ENCODE measurements at regions not wholly inside any gene's neighbourhood (a gene's known extent, or its start where the extent isn't known, plus 50 kb on each side); places are given as distances from the start of the nearest gene placed in this dataset.

GRCh38 chr17:22654447-22654846 is 962.1 kb downstream of the KCNJ18 start:
- TF ChIP-seq FOXM1 (IDR thresholded peaks at IDR 0.05; ENCODE audit: borderline replicate concordance, low read depth): no peak
- TF ChIP-seq TCF12 (IDR thresholded peaks at IDR 0.05; ENCODE audit: low read depth): no peak
- TF ChIP-seq CEBPB (IDR thresholded peaks at IDR 0.05): no peak
- TF ChIP-seq YY1 (IDR thresholded peaks at IDR 0.05; ENCODE audit: low read depth): no peak
- TF ChIP-seq TEAD4 (IDR thresholded peaks at IDR 0.05): no peak
- TF ChIP-seq REST (IDR thresholded peaks at IDR 0.05; ENCODE audit: low read depth): no peak
- no peak for TF ChIP-seq RAD21 (IDR thresholded peaks at IDR 0.05; ENCODE audit: low read depth)
- no peak for TF ChIP-seq CREB1 (IDR thresholded peaks at IDR 0.05; ENCODE audit: low read depth)
- TF ChIP-seq ZBTB7A (IDR thresholded peaks at IDR 0.05; ENCODE audit: low read depth): no peak
- TF ChIP-seq EP300 (IDR thresholded peaks at IDR 0.05; ENCODE audit: borderline replicate concordance): no peak
- TF ChIP-seq TAF1 (IDR thresholded peaks at IDR 0.05; ENCODE audit: low read depth): no peak
- TF ChIP-seq EGR1 (IDR thresholded peaks at IDR 0.05): no peak
- TF ChIP-seq USF1 (IDR thresholded peaks at IDR 0.05): no peak
- no peak for TF ChIP-seq NFIC (IDR thresholded peaks at IDR 0.05)
- TF ChIP-seq MAX (IDR thresholded peaks at IDR 0.05): no peak

- TF ChIP-seq EGR1 (IDR thresholded peaks at IDR 0.05) (no peak), EP300 (IDR thresholded peaks at IDR 0.05; ENCODE audit: borderline replicate concordance) (no peak), MAX (IDR thresholded peaks at IDR 0.05) (no peak), FOXM1 (IDR thresholded peaks at IDR 0.05; ENCODE audit: borderline replicate concordance, low read depth) (no peak), TAF1 (IDR thresholded peaks at IDR 0.05; ENCODE audit: low read depth) (no peak), CEBPB (IDR thresholded peaks at IDR 0.05) (no peak), TEAD4 (IDR thresholded peaks at IDR 0.05) (no peak), CREB1 (IDR thresholded peaks at IDR 0.05; ENCODE audit: low read depth) (no peak), TCF12 (IDR thresholded peaks at IDR 0.05; ENCODE audit: low read depth) (no peak), USF1 (IDR thresholded peaks at IDR 0.05) (no peak)
These were observed 977.4 kb downstream of the KCNJ18 start for GRCh38 chr17:22669721-22670120.

GRCh38 chr17:22671110-22671509 is 978.8 kb downstream of the KCNJ18 start:
- TF ChIP-seq CEBPB (IDR thresholded peaks at IDR 0.05) (no peak), MAX (IDR thresholded peaks at IDR 0.05) (no peak), EGR1 (IDR thresholded peaks at IDR 0.05) (no peak), TAF1 (IDR thresholded peaks at IDR 0.05; ENCODE audit: low read depth) (no peak), TCF12 (IDR thresholded peaks at IDR 0.05; ENCODE audit: low read depth) (no peak), ZBTB7A (IDR thresholded peaks at IDR 0.05; ENCODE audit: low read depth) (no peak), REST (IDR thresholded peaks at IDR 0.05; ENCODE audit: low read depth) (no peak)

- TF ChIP-seq YY1 (IDR thresholded peaks at IDR 0.05; ENCODE audit: low read depth): no peak
- no peak for TF ChIP-seq EGR1 (IDR thresholded peaks at IDR 0.05)
- TF ChIP-seq CREB1 (IDR thresholded peaks at IDR 0.05; ENCODE audit: low read depth): no peak
- TF ChIP-seq CEBPB (IDR thresholded peaks at IDR 0.05): no peak
- TF ChIP-seq TAF1 (IDR thresholded peaks at IDR 0.05; ENCODE audit: low read depth): no peak
- no peak for TF ChIP-seq USF1 (IDR thresholded peaks at IDR 0.05)
- TF ChIP-seq FOXM1 (IDR thresholded peaks at IDR 0.05; ENCODE audit: borderline replicate concordance, low read depth): no peak
- no peak for TF ChIP-seq EP300 (IDR thresholded peaks at IDR 0.05; ENCODE audit: borderline replicate concordance)
- TF ChIP-seq RAD21 (IDR thresholded peaks at IDR 0.05; ENCODE audit: low read depth): no peak
These were observed 999.9 kb downstream of the KCNJ18 start for GRCh38 chr17:22692066-22692805.

GRCh38 chr17:22692806-22693171 is 1000.5 kb downstream of the KCNJ18 start:
- TF ChIP-seq MAX (IDR thresholded peaks at IDR 0.05): no peak
- TF ChIP-seq TCF12 (IDR thresholded peaks at IDR 0.05; ENCODE audit: low read depth): no peak
- TF ChIP-seq ZBTB7A (IDR thresholded peaks at IDR 0.05; ENCODE audit: low read depth): no peak
- TF ChIP-seq RAD21 (IDR thresholded peaks at IDR 0.05; ENCODE audit: low read depth): no peak
- no peak for TF ChIP-seq TAF1 (IDR thresholded peaks at IDR 0.05; ENCODE audit: low read depth)
- TF ChIP-seq TEAD4 (IDR thresholded peaks at IDR 0.05): no peak
- no peak for TF ChIP-seq EGR1 (IDR thresholded peaks at IDR 0.05)
- no peak for TF ChIP-seq EP300 (IDR thresholded peaks at IDR 0.05; ENCODE audit: borderline replicate concordance)
- no peak for TF ChIP-seq YY1 (IDR thresholded peaks at IDR 0.05; ENCODE audit: low read depth)
- no peak for TF ChIP-seq REST (IDR thresholded peaks at IDR 0.05; ENCODE audit: low read depth)
- no peak for TF ChIP-seq NFIC (IDR thresholded peaks at IDR 0.05)
- TF ChIP-seq USF1 (IDR thresholded peaks at IDR 0.05): no peak

All from Ishikawa (cell line).